Stimulated activated CD8-positive, alpha-beta memory T cell treated with anti-CD3 and anti-CD28 coated beads, Interleukin-7, amount 100 ng/mL, for 1 hour (primary cell): ENCODE measurements at regions not wholly inside any gene's neighbourhood (a gene's known extent, or its start where the extent isn't known, plus 50 kb on each side); places are given as distances from the start of the nearest gene placed in this dataset.

Experiments used
- DNase-seq, 2 donors: peaks; one replicate each; pipeline ENCODE4 v3.0.0-alpha.2; 2020; ENCODE audit warnings: low read depth in 2 of 2

DNA sequence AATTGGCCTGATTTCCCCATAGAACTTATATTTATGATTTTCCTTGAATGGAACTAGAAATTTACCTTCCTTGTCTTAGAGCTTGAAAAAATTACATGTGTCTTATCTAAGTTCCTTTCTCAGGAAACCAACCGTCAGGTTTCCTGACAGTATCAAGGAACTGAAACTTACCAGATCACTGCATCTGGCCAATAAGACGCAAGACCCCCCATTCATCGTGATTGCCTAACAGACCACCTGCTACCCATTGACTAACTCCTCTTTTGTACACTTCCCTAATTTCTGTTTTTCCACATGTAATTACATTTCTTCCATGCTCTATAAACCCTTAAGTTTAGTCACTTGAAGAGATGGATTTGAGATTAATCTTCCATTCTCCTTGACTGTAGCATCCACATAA, 517.2 kb upstream of the CBLB start:
- no peak for DNase-seq

GRCh38 chr3:106392915-106393314, 524.1 kb upstream of the CBLB start:
- DNase-seq: no peak

- DNase-seq: no peak
Observed at GRCh38 chr3:106397006-106397405, 528.2 kb upstream of the CBLB start.

- DNase-seq: no peak
Observed at GRCh38 chr3:106398891-106399600, 530.2 kb upstream of the CBLB start.

DNA sequence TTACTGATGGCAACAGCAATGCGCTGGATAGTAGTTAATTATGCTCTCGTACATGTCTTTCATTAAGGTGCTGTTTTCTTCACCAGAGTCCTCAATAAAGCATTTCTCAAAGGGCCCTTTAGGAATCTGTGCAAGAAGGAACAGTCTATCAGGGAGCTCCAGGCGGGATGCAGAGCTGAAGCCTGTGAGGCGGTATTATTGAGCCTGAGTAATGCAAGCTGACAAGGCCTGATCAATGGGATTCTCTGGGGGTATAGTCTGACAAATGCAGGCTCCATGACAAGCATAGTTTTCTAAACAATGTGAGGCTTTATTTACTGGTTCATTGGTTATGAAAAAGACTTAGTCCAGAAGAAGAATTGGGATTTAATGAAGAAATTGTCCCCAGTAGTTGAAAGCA, 530.9 kb upstream of the CBLB start:
- DNase-seq: no peak

GRCh38 chr3:106401666-106402490, 533.1 kb upstream of the CBLB start:
- DNase-seq: no peak

DNA sequence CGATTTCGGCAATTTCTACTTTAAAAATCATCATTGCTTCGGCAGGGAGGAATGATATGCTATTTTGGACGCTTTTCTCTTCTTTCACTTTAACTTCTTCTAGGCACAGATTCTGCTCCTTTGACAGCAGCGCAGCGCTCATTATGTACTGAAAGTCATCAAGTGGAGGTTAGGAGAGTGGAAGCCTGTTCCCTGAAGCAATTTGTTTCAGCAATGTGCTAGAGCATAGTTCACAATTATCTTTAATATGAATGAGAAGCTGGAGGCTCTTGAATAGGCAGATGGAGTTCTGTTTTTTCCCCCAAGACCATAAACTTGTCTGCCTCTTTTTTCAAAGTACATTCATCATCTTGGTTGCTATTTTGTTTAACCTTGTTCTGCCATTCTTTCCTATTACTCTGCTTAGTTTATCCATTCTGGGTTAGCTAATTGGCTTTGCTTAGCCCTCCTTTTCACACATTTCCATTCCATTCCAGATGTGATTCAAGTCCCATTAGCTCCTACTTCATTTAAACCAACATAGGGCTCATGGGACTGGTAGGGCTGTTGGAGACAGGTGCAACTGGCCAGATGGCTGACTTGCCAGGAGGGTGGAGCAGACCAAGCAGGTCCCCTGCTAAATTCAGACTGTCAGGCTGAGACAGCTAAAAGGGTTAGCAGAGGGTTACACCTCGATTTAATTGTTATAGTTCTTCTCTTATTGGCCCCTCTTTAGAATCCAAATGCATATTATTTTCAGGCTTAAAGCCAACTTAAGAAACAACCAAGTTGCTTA, 534.7 kb upstream of the CBLB start:
- no peak for DNase-seq

DNA sequence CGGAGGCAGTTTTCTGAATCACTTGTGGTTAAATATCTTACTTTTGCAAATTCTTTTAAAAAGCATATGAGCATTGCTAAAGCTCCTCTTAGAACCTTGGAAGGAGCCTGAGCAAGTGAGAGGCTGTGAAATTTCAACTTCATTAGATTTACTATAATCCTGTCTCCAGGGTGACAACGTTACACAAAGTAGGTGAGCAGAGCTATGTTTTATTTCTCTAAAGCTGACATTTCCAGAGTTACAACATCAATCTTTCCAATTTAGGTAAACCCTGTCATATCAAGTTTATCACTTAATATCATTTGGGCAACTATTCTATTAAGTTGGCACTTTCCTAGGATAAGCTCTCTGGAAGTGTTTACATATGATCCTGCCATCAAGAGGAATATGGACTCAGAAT, 544.9 kb upstream of the CBLB start:
- no peak for DNase-seq

- no peak for DNase-seq
Observed at GRCh38 chr3:106420628-106421027, 551.8 kb upstream of the CBLB start.

- no peak for DNase-seq
Observed at GRCh38 chr3:106421426-106421825, 552.6 kb upstream of the CBLB start.

DNA sequence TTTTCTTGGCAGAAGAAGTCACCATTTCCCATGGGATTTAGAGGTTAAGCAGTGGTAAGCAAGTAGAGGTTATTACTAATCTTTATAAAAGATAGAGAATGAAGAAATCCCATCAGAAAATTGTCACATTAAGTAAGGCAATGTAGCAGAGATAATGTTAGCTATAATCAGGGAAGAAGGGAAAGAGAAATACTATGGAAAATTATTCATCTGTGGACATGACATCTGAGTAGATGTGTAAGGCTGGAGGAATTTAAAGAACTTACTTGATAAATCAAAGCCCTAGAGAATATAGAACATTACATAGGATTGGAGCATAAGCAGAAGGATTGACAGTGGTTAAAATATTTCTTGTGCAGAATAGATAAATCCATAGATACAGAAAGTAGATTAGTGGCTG, 553.1 kb upstream of the CBLB start:
- DNase-seq: no peak

DNA sequence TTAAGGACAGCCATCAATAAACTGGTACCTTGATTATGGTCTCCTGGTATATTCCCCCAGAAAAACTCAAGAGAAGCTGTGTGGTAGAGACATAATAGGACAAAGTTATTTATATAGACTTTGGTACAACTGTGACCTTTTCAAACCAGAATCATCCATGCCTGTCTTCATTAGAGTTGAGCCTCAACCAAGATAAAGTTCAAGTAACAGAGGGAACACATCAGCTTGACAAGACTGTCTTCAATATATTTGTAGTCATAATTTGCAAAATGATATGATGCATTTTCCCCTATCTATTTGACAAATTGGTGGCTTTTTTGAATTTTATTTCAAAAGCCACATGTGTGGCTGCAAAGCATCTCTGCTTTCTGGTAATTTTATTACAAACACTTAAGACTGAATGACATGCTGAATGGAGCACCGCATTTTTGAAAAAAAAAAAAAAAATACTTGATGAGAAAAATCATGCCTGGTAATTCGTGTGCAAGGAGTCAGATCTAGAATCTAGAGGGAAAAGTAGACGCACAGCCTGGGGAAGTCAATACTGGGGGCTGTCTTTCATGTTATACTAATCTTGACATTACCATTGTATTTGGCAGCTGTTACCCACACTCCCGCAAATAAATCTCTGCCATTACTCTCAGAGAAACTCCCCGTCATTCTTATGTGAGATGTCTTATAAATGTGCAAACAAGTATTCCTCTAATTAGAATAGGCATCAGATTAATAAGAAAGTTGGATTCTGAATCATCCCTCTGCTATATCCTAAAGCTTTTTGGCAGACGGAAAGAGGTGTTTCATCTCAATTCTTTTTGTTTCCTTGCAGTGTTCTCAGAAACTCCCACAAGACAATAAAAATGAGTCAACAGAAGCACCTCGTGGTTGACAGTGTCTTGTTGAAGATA, 554.8 kb upstream of the CBLB start:
- DNase-seq: no peak

GRCh38 chr3:106425026-106425425, 556.2 kb upstream of the CBLB start:
- no peak for DNase-seq

- DNase-seq: no peak
Observed at GRCh38 chr3:106425916-106426315, 557.1 kb upstream of the CBLB start.

DNA sequence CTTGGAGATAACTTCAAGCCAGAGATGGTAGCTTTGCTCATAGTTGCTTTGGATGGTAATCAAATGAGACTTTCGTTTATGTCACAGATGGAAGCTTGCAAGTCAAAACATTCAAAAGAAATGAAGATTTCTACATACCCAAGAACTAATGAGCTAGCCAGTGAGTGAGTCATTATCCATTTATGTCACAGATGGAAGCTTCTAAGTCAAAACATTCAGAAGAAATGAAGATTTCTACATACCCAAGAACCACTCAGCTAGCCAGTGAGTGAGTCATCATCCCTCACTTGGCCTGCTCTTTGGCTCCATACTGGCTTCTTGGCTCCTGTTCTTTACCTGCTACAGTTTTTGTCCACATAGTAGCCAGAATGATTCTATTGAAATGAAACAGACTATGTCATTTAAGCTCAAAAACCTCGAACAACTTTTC, 559.8 kb upstream of the CBLB start:
- no peak for DNase-seq

GRCh38 chr3:106431721-106432120, 562.9 kb upstream of the CBLB start:
- no peak for DNase-seq

DNA sequence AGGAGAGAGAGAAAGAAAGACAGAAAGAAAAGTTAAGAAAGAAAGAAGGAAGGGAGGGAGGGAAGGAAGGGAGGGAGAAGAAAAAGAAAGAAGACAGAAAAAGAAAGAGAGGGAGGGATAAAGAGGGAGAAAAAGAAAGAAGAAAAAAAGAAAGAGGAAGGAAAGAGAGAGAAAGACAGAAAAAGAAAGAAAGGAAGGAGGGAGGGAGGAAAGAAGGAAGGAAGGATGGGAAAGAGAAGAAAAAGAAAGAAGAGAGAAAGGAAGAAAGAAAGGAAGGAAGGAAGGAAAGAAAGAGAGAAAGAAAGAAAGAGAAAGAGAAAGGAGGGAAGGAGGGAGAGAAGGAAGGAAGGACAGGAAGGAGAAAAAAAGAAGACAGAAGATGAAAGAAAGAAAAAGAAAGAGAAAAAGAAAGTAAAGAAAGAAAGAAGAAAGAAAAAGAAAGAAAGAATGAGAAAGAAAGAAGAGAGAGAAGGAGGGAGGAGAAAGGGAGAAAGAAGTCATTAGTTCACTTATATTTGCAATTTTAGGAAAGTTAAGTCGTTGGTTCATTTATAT, 567.2 kb upstream of the CBLB start:
- DNase-seq: no peak

DNA sequence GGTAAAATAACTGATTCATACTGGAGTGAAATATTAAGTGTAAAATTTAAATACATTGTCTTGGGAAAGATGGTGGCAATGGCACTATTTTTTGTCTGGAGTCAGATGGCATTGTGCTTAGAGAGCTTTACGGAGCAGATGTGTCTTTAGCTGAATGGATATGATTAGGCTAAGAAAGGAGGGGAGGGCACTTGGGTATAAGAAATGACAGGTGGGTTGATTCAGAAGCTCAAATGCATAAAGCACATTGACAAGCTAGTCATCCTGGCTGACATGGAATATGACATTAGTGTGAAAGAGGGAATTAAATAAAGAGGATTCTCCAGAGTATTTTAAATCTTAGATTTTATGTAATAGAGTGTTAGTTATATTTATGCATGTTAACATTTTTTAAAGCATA, 570.1 kb upstream of the CBLB start:
- DNase-seq: no peak

DNA sequence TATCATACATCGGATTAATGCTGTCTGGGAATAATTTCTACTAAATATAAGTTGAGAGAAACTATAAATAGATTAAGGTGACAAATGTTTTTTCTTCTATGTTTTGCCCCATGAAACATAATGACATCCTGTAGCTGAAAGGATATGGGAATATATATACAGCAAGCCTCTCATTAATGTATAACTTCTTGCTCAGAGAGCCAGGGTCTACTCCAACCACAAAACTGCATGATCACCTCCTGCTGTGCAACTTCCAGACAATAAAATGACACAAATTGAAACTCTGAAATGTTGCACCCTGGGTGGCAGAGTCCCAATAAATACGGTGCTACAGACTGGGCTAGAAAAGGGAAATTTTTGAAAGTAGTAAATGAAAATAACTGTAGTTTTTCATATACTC, 571.9 kb upstream of the CBLB start:
- no peak for DNase-seq

- no peak for DNase-seq
Observed at GRCh38 chr3:106446271-106446670, 577.5 kb upstream of the CBLB start.

DNA sequence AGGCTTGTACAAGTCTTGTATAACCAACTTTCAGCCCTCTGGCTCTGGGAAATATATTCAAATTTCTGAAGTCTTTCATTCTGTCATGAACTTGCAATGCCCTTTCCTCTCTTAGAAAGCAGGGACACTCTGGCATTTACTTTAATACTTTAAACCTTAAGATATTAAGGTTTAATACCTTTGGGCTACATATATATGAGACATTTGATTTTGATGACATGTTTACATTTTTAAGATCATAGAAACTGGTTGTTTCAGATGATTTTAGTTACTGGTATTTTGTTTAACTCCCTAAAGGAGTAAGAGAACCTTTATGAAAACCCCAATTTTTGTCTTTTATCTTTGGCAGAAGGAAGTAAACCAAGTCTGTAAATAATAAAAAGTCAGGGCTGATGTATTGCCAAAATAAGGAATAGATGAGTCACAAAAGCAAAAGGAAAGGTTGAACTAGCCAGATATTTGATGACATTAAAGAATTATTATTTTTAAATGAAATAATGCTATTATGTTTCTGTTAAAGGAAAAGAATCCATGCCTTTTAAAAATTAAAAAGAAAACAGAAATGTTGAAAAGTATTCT, 579.0 kb upstream of the CBLB start:
- DNase-seq: no peak
